OCI-LY7 (cell line): ENCODE measurements at regions not wholly inside any gene's neighbourhood (a gene's known extent, or its start where the extent isn't known, plus 50 kb on each side); places are given as distances from the start of the nearest gene placed in this dataset.

Source experiments
- BruUV-seq: library from RNA; stranded (reverse); fragments of 400-500 nt; replicated peaks from 2 replicates; lab custom pipeline; 2021; lab: Mats Ljungman, UMichigan
- CTCF ChIA-PET: fragments of 300-600 bp; sonication (Branson Sonifier 250); formaldehyde crosslinking; loops from one replicate; lab custom pipeline; 2022; ENCODE audit warnings: antibody characterized with exemption; ENCODE audit not compliant: unreplicated experiment; lab: Charles Lee
- POLR2A ChIA-PET: fragments of 300-600 bp; sonication (Branson Sonifier 250); formaldehyde crosslinking; loops from one replicate; lab custom pipeline; 2022; ENCODE audit warnings: antibody characterized with exemption; lab: Charles Lee
- DNase-seq: peaks from one replicate; pipeline ENCODE4 v3.0.0-alpha.2; 2015; ENCODE audit warnings: low spot score
- H2AFZ ChIP-seq: fragments of 200-600 bp; sonication (generic), shearing (Covaris generic); 2 replicates; pipeline ENCODE4 v1.6.1; 2014; ENCODE audit warnings: mild to moderate bottlenecking, antibody characterized with exemption, low read length, moderate library complexity
- H3K27ac ChIP-seq: fragments of 200-600 bp; sonication (generic); 2 replicates; pipeline ENCODE4 v1.5.1; 2014; ENCODE audit warnings: mixed run types, low read depth, mild to moderate bottlenecking, moderate library complexity, low read length, inconsistent platforms; ENCODE audit not compliant: poor library complexity, severe bottlenecking
- H3K36me3 ChIP-seq: fragments of 200-600 bp; sonication (generic); 2 replicates; pipeline ENCODE4 v1.6.1; 2014; ENCODE audit warnings: mild to moderate bottlenecking, antibody characterized with exemption, low read length, moderate library complexity, mixed read lengths; ENCODE audit not compliant: insufficient read depth
- H3K4me1 ChIP-seq: fragments of 200-600 bp; sonication (generic); 2 replicates; pipeline ENCODE4 v1.5.1; 2014; ENCODE audit warnings: mild to moderate bottlenecking, low read length; ENCODE audit not compliant: insufficient read depth, poor library complexity, severe bottlenecking
- H3K4me2 ChIP-seq: fragments of 200-600 bp; sonication (generic); 2 replicates; pipeline ENCODE4 v1.6.1; 2014; ENCODE audit warnings: mild to moderate bottlenecking, low read length
- H3K4me3 ChIP-seq: fragments of 200-600 bp; sonication (generic); 2 replicates; pipeline ENCODE4 v1.5.1; 2014; ENCODE audit warnings: mild to moderate bottlenecking, low read depth, low read length; ENCODE audit not compliant: poor library complexity, severe bottlenecking
- H3K79me2 ChIP-seq: fragments of 200-600 bp; sonication (generic); 2 replicates; pipeline ENCODE4 v1.6.1; 2016; ENCODE audit warnings: low read depth, mild to moderate bottlenecking, low read length, moderate library complexity, mixed read lengths; ENCODE audit not compliant: insufficient read depth
- H3K9me2 ChIP-seq: fragments of 200-600 bp; sonication (generic); 2 replicates; pipeline ENCODE4 v1.6.1; 2016; ENCODE audit warnings: mild to moderate bottlenecking, low read length, mixed read lengths; ENCODE audit not compliant: insufficient read depth
- H3K9me3 ChIP-seq: fragments of 200-600 bp; sonication (generic); 2 replicates; pipeline ENCODE4 v1.6.1; 2014; ENCODE audit warnings: mild to moderate bottlenecking, mixed run types, low read length, mixed read lengths
- H4K20me1 ChIP-seq: fragments of 200-600 bp; sonication (generic); 2 replicates; pipeline ENCODE4 v1.6.1; 2014; ENCODE audit warnings: mild to moderate bottlenecking, antibody characterized with exemption, low read length, moderate library complexity, mixed read lengths; ENCODE audit not compliant: insufficient read depth
- EZH2phosphoT487 ChIP-seq: fragments of 200-600 bp; sonication (generic); IDR thresholded peaks from 2 replicates; pipeline ENCODE4 v1.6.1; 2018; ENCODE audit warnings: low read depth, borderline replicate concordance, mild to moderate bottlenecking, mixed run types, antibody characterized with exemption, low read length, moderate library complexity, mixed read lengths
- intact Hi-C: fragments of 100-400 bp; cut with micrococcal nuclease; formaldehyde crosslinking; loops from one replicate; pipeline ENCODE4 v1.10.0; 2022; ENCODE audit not compliant: unreplicated experiment
- TF ChIP-seq, protein P1 (sequence below): fragments of 200-600 bp; sonication (generic); conservative IDR thresholded peaks from 2 replicates; pipeline ENCODE4 v1.5.1; 2014; ENCODE audit warnings: mild to moderate bottlenecking, antibody characterized with exemption, low read length, moderate library complexity, mixed read lengths

DNA sequence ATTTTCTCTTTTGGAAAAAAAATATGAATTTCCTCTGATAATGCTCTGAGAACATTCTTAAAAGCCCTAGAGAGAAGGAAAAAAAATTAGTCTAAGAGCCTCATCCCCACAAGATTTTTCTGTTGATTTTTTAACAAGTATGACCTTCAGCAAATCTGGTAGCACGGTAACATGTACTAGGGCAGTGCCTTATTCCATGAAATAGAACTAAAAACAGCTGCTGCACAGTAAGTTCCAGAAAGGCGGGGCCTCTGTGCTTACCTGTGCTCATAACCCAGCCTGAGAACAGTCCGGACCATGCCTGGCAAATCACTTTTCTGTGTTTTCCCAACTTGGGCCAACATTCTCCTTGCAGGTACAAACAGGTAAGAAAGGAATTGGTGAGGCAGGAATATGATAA lies 519.1 kb upstream of the AKR1E2 start:
- ChIA-PET CTCF (interaction anchor here (0.5 kb wide), 1 partner anchor 1024 kb away, joined by 3 read pairs; no protein-coding TSS in a partner anchor), POLR2A (no interaction called here)
- Histone ChIP-seq H3K4me1 (no peaks in the 10 kb centered on the region), H3K4me2 (no peak overlapping the region), H3K9me3 (no peaks in the 10 kb centered on the region), H3K9me2 (no peaks in the 10 kb centered on the region), H3K4me3 (no peak overlapping the region), H3K27ac (no peak overlapping the region), H3K36me3 (no peaks in the 10 kb centered on the region), H4K20me1 (no peaks in the 10 kb centered on the region), H3K79me2 (no peaks in the 10 kb centered on the region), H2AFZ (no peak overlapping the region)
- DNase-seq, result no peak
- intact Hi-C loops, result no loop called here
- no TSS peak for BruUV-seq
- TF ChIP-seq, protein P1, sequence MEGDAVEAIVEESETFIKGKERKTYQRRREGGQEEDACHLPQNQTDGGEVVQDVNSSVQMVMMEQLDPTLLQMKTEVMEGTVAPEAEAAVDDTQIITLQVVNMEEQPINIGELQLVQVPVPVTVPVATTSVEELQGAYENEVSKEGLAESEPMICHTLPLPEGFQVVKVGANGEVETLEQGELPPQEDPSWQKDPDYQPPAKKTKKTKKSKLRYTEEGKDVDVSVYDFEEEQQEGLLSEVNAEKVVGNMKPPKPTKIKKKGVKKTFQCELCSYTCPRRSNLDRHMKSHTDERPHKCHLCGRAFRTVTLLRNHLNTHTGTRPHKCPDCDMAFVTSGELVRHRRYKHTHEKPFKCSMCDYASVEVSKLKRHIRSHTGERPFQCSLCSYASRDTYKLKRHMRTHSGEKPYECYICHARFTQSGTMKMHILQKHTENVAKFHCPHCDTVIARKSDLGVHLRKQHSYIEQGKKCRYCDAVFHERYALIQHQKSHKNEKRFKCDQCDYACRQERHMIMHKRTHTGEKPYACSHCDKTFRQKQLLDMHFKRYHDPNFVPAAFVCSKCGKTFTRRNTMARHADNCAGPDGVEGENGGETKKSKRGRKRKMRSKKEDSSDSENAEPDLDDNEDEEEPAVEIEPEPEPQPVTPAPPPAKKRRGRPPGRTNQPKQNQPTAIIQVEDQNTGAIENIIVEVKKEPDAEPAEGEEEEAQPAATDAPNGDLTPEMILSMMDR, result no peak
- TF ChIP-seq EZH2phosphoT487, result no peak

DNA sequence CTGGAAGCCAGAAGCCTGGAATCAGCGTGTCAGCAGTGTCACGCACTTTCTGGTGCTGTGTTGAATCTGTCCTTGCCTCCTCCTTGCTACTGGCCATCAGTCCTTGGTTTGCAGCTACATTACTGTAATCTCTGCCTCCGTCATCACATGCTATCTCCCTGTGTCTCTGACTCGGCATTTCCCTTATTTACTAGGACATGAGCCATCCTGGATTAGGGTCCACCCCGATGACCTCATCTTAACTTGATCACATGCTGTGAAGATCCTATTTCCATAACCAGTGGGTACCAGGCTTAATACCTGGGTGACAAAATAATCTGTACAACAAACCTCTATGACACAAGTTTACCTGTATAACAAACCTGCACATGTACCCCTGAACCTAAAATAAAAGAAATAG lies 518.0 kb upstream of the KLF6 start:
- H3K79me2 ChIP-seq, result no peaks in the 10 kb centered on the region
- DNase-seq, result no peak
- H3K36me3 ChIP-seq, result no peaks in the 10 kb centered on the region
- no peaks in the 10 kb centered on the region for H3K9me3 ChIP-seq
- intact Hi-C loops, result no loop called here
- H2AFZ ChIP-seq, result no peak overlapping the region
- H4K20me1 ChIP-seq, result no peaks in the 10 kb centered on the region
- H3K4me2 ChIP-seq, result no peak overlapping the region
- H3K27ac ChIP-seq, result no peak overlapping the region
- TF ChIP-seq, protein P1, result no peak
- TF ChIP-seq EZH2phosphoT487, result no peak
- H3K4me3 ChIP-seq, result no peak overlapping the region
- CTCF ChIA-PET, result no interaction called here
- H3K4me1 ChIP-seq, result no peaks in the 10 kb centered on the region
- POLR2A ChIA-PET, result no interaction called here
- no TSS peak for BruUV-seq
- 0 out of 2 replicates have a peak, but pooled peaks cover 2% of the 10 kb centered on the region for H3K9me2 ChIP-seq

DNA sequence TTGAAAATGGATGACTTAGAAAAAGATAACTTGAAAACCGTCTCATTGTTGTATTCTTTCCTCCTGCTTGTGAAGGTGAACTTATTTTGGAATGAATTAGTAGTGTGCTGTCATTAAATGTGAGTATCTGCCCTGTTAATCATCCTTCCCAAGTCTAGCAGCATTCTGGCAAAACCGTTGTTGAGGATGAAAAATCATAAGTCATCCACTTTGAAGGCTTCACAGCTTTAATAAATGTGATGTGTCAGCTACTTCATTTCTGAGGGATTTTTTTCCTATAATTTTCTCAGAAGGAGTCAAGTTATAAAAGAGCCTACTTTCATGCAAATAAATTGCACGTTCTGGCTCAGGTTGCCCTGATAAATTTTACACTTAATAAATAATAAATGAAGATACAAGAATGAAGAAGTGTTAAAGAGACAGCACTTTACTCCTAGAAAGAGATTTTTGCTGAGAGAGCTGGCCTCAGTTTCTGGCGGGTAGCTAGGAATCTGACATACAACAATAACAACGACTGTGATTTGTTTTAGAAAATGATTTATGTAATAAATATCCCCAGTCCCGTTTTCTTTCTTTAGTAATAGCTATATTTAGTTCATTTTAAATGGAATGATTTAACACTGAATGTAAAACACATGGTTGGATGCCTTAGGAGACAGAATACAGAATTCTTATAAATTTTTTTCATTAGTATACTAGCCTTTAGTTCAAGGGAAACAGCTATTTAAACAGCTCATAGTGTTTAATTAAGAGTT lies 516.5 kb upstream of the KLF6 start:
- no peak for DNase-seq
- Histone ChIP-seq H2AFZ (no peak overlapping the region), H3K4me3 (no peak overlapping the region), H3K36me3 (no peaks in the 10 kb centered on the region), H3K79me2 (no peaks in the 10 kb centered on the region), H4K20me1 (no peaks in the 10 kb centered on the region), H3K9me3 (no peaks in the 10 kb centered on the region), H3K4me2 (no peak overlapping the region), H3K9me2 (0 out of 2 replicates have a peak, but pooled peaks cover 5% of the 10 kb centered on the region), H3K4me1 (no peaks in the 10 kb centered on the region), H3K27ac (no peak overlapping the region)
- ChIA-PET CTCF (no interaction called here), POLR2A (interaction anchor here (0.6 kb wide), 2 partner anchors 36 to 199 kb away, joined by 3 read pairs; no protein-coding TSS in a partner anchor)
- no TSS peak for BruUV-seq
- no peak for TF ChIP-seq EZH2phosphoT487
- TF ChIP-seq, protein P1, result no peak
- intact Hi-C loops, result no loop called here
